KBM-7 (cell line): ENCODE measurements at regions not wholly inside any gene's neighbourhood (a gene's known extent, or its start where the extent isn't known, plus 50 kb on each side); places are given as distances from the start of the nearest gene placed in this dataset.

Experiments
- DNase-seq: peaks from one replicate; pipeline ENCODE4 v3.0.0-alpha.2; 2015
- in situ Hi-C: fragments of 300-500 bp; cut with MboI; formaldehyde crosslinking; loops from 2 replicates; pipeline ENCODE4 v1.14.3; 2020; ENCODE audit warnings: low sequenced_read_pairs, low pct_unique_long_range_greater_than_20kb, mixed read lengths

DNA sequence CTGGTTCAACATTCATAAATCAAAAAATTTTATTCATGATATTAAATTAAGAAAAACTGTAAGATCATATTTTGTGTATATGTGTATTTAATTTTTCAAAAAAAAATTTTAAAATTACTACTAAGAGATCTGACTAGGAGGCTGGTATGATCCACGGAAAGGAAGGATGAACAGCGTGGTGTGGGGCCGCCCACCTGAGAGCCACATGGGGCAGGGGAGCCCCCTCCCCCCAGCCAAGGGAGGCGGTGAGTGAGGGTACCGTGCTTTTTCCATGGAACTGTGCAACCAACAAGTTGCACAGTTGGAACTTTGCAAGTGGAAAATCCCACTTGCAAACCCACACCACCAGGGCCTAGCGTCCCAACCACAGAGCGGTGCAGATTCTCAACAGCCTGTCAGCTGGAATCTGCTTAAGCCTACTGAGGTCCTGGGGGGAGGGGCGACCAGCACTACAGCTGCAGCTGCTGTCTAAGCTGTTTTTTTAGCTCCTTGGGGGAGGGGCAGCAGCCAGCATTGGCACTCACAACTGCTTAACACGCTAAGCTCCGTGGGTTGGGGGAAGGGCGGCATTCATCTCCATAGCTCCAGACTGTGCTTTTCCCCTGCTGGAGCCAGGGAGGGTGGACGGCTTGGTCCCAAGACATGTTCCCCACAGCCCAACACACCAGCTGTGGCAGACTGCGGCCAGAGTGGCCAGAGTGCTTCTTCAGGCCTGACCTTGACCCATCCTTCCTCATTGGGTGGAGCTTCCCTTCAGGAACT lies 94.2 kb upstream of the IGFBP3 start:
- in situ Hi-C loops: no loop called here
- no peak for DNase-seq

GRCh38 chr7:46011501-46011900 lies 90.4 kb upstream of the IGFBP3 start:
- in situ Hi-C loops: no loop called here
- DNase-seq: no peak

- no peak for DNase-seq
- in situ Hi-C loops: no loop called here
These were observed 90.0 kb upstream of the IGFBP3 start for GRCh38 chr7:46011059-46011458.

GRCh38 chr7:46009211-46009610 lies 88.1 kb upstream of the IGFBP3 start:
- DNase-seq: no peak
- in situ Hi-C loops: no loop called here

DNA sequence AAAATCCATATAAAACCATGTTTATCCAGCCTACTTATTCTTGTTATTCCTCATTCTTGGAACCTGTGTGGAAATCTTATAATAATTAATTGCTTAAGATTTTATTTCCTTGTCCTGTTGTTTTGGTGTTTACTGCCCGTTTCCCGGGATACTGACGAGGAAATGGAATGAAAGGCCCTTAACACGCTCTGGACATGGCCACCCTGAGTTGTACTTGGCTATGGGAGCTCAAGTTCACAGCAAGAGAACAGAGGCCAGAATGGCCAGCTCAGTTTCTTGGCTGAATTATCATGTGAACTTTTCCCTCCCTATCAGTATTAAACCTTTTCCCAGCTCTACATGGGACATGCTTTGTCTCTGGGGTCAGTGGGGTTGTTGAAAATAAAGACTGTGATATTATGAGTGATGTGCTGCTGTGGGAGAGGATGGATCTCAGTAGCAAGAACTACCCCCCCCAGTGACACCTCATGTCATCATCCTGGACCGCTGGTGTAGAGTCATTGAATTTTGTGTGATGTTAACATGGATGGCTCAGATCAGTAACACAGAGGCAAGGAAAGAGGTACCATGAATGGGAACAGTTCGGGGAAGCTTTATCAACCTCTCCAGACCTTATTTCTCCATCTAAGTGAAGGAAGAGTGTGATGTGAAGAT lies 87.0 kb upstream of the IGFBP3 start:
- DNase-seq: no peak
- in situ Hi-C loops: no loop called here

- no peak for DNase-seq
- in situ Hi-C loops: no loop called here
These were observed 86.1 kb upstream of the IGFBP3 start for GRCh38 chr7:46007194-46007593.

- DNase-seq: no peak
- in situ Hi-C loops: no loop called here
These were observed 85.7 kb upstream of the IGFBP3 start for GRCh38 chr7:46006723-46007122.

DNA sequence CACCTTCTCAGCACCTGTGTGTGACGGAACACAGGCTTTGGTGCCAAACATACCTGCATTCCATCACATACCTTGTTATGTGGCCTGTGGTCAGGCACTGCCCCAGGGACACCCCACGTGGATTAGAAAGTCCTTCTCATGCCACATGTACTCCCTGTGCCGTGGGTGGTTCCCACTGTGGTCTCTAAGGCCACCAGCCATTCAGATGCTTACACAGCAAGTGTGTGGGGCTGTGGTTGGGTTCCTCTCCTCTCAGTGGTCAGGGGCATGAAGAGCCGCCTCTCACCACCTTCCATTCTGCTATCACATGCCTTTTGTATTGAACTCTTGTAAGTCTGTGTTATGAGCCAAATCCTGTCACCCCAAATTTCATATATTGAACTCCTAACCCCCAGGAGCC lies 85.1 kb upstream of the IGFBP3 start:
- no peak for DNase-seq
- in situ Hi-C loops: no loop called here

- DNase-seq: no peak
- in situ Hi-C loops: no loop called here
These were observed 83.9 kb upstream of the IGFBP3 start for GRCh38 chr7:46004965-46005364.

GRCh38 chr7:46003896-46004875 lies 83.1 kb upstream of the IGFBP3 start:
- in situ Hi-C loops: no loop called here
- DNase-seq: no peak

- in situ Hi-C loops: no loop called here
- DNase-seq: no peak
These were observed 82.1 kb upstream of the IGFBP3 start for GRCh38 chr7:46003161-46003560.

DNA sequence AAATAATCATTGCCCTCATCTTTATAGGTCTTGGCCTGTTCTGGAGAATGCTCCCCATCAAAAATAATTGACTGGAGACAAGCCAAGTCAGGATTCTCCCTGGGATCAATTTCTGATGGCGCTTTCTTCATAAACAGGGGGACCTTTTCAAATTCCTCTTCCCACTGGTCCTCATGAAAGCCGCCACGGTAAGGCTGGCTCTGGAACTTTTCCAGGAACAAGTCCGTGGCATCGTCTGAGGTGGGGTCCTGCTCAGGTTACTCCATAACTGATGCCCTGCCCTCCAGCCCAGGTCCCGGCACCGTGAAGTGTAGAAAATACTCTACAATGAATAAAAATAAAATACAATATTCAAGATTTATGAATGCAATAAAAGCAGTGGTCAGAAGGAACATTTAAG lies 79.4 kb upstream of the IGFBP3 start:
- no peak for DNase-seq
- in situ Hi-C loops: no loop called here

- in situ Hi-C loops: no loop called here
- DNase-seq: no peak
These were observed 78.5 kb upstream of the IGFBP3 start for GRCh38 chr7:45999541-45999940.

DNA sequence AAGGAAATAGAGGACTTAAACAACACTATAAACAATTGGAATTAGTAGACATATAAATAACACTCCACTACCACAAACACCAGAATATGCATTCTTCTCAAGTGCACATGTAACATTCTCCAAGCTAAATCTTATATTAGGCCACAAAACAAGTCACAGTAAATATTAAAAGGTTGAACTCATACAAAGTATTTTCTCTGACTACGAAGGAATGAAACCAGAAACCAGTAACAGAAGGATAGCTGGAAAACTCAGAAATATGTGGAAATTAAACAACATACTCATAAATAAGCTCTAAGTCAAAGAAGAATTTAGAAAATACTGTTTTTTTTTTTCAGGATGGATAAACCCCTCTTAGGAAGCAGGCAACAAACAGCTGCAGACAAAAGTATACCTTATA lies 77.4 kb upstream of the IGFBP3 start:
- DNase-seq: no peak

GRCh38 chr7:45993621-45994020 lies 72.5 kb upstream of the IGFBP3 start:
- no peak for DNase-seq
- in situ Hi-C loops: no loop called here

More for the DNA sequence above, 77.4 kb upstream of the IGFBP3 start:
- in situ Hi-C loops: no loop called here

- in situ Hi-C loops: no loop called here
- DNase-seq: no peak
These were observed 71.8 kb upstream of the IGFBP3 start for GRCh38 chr7:45992826-45993225.

- DNase-seq: no peak
- in situ Hi-C loops: no loop called here
These were observed 69.2 kb upstream of the IGFBP3 start for GRCh38 chr7:45990276-45990675.

GRCh38 chr7:45988405-45989057 lies 67.5 kb upstream of the IGFBP3 start:
- in situ Hi-C loops: no loop called here
- no peak for DNase-seq

DNA sequence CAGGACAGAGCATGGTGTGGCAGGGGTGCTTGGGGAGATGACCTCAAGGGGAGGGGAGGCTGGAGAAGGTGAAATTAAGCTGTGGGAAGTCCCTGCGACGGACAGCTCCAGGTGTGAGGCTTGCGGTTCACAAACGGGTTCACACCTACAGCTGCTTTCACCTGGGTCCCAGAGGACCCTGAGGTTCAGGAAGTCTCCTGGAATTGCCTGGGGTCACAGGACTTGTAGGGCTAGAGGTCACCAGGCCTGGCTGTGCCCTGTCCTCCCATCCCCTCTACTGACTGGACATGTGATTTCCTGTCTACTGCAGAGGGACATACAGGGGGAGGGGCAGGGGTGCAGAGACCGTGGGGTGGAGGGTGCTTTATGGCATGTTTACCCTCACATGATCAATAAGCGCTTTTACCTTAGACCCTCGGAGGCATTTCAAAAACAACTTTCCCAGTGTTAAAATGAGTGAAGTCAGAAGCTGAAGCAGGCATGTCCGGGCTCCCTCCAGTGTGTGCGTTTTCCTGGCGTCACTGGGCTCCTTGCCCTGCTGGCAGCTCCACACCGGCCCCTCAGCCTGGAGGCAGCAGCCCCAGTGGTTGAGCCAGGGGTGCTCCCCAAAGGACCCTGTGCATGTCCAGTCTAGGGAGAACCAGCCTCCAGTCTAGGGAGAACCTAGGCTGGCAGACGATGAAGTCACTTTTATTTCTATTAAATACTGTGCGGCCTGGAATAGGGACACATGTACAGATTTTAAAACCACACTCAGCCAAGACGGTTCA lies 66.6 kb upstream of the IGFBP3 start:
- no peak for DNase-seq
- in situ Hi-C loops: no loop called here
